ENCODE measurements at regions not wholly inside any gene's neighbourhood (a gene's known extent, or its start where the extent isn't known, plus 50 kb on each side); places are given as distances from the start of the nearest gene placed in this dataset.
"Not testable (repeated sequence)": the region's sequence is repeated elsewhere in the genome, so short reads cannot be mapped to it uniquely, and the experiment has no call there.

GRCh38 chr4:49117951-49118350 is 131.9 kb downstream of the CWH43 start:
- DNase-seq = not testable (repeated sequence)

DNA sequence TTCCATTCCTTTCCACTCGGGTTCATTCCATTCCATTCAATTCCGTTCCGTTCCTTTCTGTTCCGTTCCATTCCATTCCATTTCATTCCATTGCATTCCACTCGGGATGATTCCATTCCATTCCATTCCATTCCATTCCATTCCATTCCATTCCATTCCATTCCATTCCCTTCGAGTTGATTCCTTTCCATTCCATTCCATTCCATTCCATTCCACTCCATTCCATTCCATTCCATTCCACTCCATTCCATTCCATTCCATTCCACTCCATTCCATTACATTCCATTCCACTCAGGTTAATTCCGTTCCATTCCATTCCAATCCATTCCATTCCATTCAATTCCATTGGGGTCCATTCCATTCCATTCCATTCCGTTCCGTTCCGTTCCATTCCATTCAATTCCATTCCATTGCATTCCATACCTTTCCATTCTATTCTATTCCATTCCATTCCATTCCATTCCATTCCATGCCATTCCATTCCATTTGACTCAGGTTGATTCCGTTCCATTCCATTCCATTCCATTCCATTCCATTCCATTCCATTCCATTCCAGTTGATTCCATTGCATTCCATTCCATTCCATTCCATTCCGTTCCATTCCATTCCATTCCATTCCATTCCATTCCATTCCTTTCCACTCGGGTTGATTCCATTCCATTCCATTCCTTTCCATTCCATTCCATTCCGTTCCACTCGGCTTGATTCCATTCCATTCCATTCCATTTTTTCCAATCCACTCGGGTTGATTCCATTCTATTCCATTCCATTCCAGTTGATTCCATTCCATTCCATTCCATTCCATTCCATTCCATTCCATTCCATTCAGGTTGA is 132.5 kb downstream of the CWH43 start:
- DNase-seq = not testable (repeated sequence)

- not testable (repeated sequence) for DNase-seq
These were observed 133.3 kb downstream of the CWH43 start for GRCh38 chr4:49119345-49119744.

GRCh38 chr4:49120042-49120779 is 134.1 kb downstream of the CWH43 start:
- not testable (repeated sequence) for DNase-seq

GRCh38 chr4:49120804-49121203 is 134.7 kb downstream of the CWH43 start:
- DNase-seq = not testable (repeated sequence)

GRCh38 chr4:49126443-49126842 is 140.4 kb downstream of the CWH43 start:
- not testable (repeated sequence) for DNase-seq

DNA sequence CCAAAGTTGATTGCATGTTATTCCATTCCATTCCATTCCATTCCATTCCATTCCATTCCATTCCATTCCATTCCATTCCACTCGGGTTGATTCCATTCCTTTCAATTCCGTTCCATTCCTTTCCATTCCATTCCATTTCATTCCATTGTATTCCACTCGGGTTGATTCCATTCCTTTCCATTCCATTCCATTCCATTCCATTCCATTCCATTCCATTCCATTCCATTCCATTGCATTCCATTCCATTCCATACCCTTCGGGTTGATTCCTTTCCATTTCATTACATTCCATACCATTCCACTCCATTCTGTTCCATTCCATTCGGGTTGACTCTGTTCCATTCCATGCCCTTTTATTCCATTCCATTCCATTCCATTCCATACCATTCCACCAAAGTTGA is 140.8 kb downstream of the CWH43 start:
- not testable (repeated sequence) for DNase-seq

GRCh38 chr4:49129385-49129784 is 143.3 kb downstream of the CWH43 start:
- not testable (repeated sequence) for DNase-seq

DNA sequence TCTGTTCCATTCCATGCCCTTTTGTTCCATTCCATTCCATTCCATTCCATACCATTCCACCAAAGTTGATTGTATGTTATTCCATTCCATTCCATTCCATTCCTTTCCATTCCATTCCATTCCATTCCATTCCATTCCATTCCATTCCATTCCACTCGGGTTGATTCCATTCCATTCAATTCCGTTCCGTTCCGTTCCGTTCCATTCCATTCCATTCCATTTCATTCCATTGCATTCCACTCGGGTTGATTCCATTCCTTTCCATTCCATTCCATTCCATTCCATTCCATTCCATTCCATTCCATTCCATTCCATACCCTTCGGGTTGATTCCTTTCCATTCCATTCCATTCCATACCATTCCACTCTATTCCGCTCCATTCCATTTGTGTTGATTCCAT is 143.8 kb downstream of the CWH43 start:
- DNase-seq = not testable (repeated sequence)

DNA sequence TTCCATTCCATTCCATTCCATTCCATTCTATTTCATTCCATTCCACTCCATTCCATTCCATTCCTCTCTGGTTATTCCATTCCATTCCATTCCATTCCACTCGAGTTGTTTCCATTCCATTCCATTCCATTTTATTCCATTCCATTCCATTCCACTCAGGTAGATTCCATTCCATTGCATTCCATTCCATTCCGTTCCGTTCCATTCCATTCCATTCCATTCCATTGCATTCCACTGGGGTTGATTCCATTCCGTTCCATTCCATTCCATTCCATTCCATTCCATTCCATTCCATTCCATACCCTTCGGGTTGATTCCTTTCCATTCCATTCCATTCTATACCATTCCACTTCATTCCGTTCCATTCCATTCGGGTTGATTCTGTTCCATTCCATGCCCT is 144.6 kb downstream of the CWH43 start:
- DNase-seq = not testable (repeated sequence)

DNA sequence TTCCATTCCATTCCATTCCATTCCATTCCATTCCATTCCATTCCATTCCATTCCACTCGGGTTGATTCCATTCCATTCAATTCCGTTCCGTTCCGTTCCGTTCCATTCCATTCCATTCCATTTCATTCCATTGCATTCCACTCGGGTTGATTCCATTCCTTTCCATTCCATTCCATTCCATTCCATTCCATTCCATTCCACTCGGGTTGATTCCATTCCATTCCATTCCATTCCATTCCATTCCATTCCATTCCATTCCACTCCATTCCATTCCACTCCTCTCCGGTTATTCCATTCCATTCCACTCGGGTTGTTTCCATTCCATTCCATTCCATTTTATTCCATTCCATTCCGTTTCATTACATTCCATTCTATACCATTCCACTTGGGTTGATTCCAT is 151.0 kb downstream of the CWH43 start:
- DNase-seq = not testable (repeated sequence)

- not testable (repeated sequence) for DNase-seq
These were observed 151.9 kb downstream of the CWH43 start for GRCh38 chr4:49137961-49138360.

- not testable (repeated sequence) for DNase-seq
These were observed 152.7 kb downstream of the CWH43 start for GRCh38 chr4:49138818-49139217.

GRCh38 chr4:49139513-49139912 is 153.4 kb downstream of the CWH43 start:
- DNase-seq = not testable (repeated sequence)

DNA sequence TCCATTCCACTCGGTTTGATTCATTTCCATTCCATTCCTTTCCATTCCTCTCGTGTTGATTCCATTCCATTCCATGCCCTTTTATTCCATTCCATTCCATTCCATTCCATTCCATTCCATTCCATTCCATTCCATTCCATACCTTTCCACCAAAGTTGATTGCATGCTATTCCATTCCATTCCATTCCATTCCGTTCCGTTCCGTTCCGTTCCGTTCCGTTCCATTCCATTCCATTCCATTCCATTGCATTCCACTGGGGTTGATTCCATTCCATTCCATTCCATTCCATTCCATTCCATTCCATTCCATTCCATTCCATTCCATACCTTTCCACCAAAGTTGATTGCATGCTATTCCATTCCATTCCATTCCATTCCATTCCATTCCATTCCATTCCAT is 154.3 kb downstream of the CWH43 start:
- peak in 1 of 2 experiments; percentile 0 for DNase-seq

GRCh38 chr4:49141955-49142354 is 155.9 kb downstream of the CWH43 start:
- DNase-seq = not testable (repeated sequence)

- DNase-seq = not testable (repeated sequence)
These were observed 161.1 kb downstream of the CWH43 start for GRCh38 chr4:49147143-49147542.

- DNase-seq = not testable (repeated sequence)
These were observed 161.5 kb downstream of the CWH43 start for GRCh38 chr4:49147596-49147995.

- not testable (repeated sequence) for DNase-seq
These were observed 163.2 kb downstream of the CWH43 start for GRCh38 chr4:49149006-49149975.

DNA sequence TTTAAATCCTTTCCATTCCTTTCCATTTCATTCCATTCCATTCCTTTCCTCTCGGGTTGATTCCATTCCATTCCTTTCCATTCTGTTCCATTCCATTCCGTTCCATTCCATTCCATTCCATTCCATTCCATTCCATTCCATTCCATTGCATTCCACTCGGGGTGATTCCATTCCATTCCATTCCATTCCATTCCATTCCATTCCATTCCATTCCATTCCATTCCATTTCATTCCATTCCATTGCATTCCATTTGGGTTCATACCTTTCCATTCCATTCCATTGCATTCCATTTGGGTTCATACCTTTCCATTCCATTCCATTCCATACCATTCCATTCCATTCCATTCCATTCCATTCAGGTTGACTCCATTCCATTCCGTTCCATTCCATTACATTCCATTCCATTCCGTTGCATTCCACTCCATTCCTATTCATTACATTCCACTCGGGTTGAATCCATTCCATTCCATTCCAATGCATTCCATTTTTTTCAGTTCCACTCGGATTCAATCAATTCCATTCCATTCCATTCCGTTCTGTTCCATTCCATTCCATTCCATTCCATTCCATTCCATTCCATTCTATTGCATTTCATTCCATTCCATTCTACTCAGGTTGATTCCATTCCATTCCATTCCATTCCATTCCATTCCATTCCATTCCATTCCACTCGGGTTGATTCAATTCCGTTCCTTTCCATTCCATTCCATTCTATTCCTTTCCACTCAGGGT is 164.4 kb downstream of the CWH43 start:
- DNase-seq = not testable (repeated sequence)

DNA sequence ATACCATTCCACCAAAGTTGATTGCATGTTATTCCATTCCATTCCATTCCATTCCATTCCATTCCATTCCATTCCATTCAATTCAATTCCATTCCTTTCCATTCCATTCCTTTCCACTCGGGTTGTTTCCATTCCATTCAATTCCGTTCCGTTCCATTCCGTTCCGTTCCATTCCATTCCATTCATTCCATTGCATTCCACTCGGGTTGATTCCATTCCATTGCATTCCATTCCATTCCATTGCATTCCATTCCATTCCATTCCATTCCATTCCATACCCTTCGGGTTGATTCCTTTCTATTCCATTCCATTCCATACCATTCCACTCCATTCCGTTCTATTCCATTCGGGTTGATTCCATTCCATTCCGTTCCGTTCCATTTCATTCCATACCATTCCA is 166.9 kb downstream of the CWH43 start:
- not testable (repeated sequence) for DNase-seq

All from stimulated activated CD4-positive, alpha-beta T cell treated with anti-CD3 and anti-CD28 coated beads, Interleukin-4, amount 100 ng/mL, for 4 hours (primary cell).